RCC 7860 (cell line): ENCODE measurements at regions not wholly inside any gene's neighbourhood (a gene's known extent, or its start where the extent isn't known, plus 50 kb on each side); places are given as distances from the start of the nearest gene placed in this dataset.

ENCODE experiments used
- DNase-seq: peaks from one replicate; pipeline ENCODE4 v3.0.0-alpha.2; 2015; ENCODE audit warnings: low spot score
- FAIRE-seq: peaks from 2 replicates; lab custom pipeline; 2012; peaks lifted over from hg19 to GRCh38; lab: Jason Lieb, UNC

GRCh38 chr15:69529961-69530633 lies 77.5 kb downstream of the RPLP1 start:
- DNase-seq (no peak), FAIRE-seq (no peak)

GRCh38 chr15:69530991-69531664 lies 78.5 kb downstream of the RPLP1 start:
- DNase-seq (no peak), FAIRE-seq (no peak)

- no peak for FAIRE-seq
- DNase-seq: no peak
Measured at GRCh38 chr15:69531665-69532027, 79.0 kb downstream of the RPLP1 start.

GRCh38 chr15:69532066-69532465 lies 79.4 kb downstream of the RPLP1 start:
- FAIRE-seq: no peak
- DNase-seq: no peak

GRCh38 chr15:69532856-69533255 lies 80.2 kb downstream of the RPLP1 start:
- DNase-seq (no peak), FAIRE-seq (no peak)

- DNase-seq: no peak
- no peak for FAIRE-seq
Measured at GRCh38 chr15:69533522-69533921, 80.9 kb downstream of the RPLP1 start.

- FAIRE-seq (peak; percentile 55), DNase-seq (peak; percentile 39)
Measured at GRCh38 chr15:69535101-69535638, 82.6 kb downstream of the RPLP1 start.

GRCh38 chr15:69535998-69536397 lies 83.4 kb downstream of the RPLP1 start:
- DNase-seq: no peak
- FAIRE-seq: no peak

DNA sequence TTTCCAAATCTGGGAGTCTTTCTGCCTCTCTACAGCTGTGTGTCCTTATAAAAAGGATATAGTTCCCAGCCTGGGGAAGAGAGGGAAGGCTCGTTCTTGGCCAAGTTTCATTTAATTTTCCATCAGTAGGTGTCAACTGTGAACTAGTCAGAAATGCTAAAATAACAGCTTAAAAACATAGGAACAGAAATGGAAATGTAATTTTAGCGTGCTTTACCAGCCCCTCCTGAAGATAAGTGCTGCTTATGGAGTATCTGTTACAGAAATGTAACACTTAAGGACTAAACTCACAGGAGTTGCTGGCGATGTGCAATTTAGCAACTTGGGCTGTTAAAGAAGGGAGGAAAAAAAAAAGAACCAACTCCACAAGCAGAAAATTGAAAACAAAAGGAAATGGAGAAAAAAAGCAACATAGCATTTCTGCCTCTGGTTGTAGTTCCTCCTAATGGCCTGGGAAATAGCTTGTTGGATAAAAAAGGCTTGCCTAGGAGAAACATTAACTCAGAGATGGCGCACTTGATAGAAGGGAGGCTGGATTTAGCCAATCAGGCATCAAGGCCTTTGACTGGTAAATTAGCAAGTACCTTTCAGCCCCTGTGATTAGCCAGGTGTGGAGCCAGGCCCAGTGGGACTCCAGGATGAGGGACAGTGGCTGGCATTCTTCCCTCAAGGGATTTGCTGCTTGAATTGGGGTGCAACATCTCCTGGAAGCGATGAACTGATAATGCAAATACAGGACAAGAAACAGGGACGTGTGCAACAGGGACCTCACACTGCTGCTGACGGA lies 84.3 kb downstream of the RPLP1 start:
- FAIRE-seq (no peak), DNase-seq (no peak)

DNA sequence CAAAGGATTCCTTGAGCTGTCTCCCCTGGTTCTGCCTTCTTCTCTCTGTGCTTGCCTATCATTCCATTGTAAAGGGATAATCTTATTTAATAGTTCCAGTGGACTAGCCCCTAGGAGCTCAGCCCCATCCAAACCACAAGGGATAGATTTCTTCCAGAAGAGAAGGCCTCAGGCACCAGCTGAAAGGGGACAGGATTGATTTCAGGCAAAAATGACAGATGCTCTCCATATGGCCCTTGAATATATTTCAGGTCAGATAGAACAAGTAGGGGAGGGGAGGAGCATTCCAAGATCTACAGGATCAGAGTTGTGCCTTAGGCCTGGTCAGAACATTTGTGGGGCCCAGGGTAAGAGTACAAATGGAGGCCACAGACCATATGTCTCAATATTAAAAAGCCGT lies 85.3 kb downstream of the RPLP1 start:
- DNase-seq (no peak), FAIRE-seq (no peak)

DNA sequence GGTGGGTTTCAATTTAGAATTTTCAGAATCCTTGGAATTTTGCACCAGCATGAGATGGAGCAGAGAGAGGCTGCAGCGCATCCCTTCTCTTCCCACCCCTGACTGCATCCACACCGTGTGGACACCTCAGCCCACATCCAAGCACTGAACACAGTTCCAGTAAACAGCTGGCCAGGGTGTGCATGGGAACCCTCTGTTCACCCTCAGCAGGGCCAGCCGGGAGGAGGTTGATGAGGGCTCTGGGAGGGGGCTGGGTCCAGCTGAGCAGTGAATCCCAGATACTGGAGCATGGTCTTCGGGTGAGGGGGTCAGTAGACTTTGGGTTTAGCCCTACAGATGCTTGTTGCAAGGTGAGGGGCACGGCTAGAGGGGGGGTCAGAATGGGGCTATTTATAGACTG lies 85.8 kb downstream of the RPLP1 start:
- FAIRE-seq (no peak), DNase-seq (no peak)

DNA sequence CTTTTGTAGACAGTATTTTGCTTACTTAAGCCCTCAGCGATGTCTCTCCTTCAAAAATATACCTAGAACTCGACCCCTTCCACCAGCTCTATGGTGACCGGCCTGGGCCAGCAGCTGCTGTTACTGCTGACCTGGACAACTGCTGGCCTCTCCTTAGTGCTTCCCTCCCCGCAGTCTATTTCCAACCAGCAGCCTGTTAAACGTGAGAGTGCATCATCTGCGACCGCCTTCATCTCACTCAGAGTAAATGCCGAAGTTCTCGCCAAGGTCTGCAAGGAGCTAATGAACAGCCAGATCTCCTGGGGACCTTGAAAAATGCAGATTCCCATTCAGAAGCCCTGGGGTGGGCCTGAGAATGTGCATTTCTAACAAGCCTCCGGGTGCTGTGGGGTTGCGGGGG lies 86.7 kb downstream of the RPLP1 start:
- DNase-seq (no peak), FAIRE-seq (no peak)

DNA sequence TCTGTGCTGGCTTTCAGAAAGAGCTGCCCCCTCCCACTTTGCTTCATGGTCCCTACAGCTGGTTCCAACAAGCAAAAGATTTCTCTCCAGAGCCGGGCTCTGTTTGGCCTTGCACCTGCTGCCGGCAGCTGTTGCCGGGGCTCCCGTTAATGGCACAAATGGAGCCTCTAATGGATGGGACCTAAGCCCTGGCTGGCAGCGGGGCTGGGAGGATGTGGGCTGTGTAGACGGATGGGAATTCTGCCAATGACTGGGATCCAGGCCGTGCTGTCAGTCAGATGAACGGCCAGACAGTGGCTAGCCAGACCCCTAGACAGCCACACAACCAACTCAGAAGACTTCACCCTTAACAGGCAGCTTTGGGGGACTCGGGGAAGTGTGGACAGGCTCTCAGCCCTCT lies 88.0 kb downstream of the RPLP1 start:
- DNase-seq: no peak
- no peak for FAIRE-seq

DNA sequence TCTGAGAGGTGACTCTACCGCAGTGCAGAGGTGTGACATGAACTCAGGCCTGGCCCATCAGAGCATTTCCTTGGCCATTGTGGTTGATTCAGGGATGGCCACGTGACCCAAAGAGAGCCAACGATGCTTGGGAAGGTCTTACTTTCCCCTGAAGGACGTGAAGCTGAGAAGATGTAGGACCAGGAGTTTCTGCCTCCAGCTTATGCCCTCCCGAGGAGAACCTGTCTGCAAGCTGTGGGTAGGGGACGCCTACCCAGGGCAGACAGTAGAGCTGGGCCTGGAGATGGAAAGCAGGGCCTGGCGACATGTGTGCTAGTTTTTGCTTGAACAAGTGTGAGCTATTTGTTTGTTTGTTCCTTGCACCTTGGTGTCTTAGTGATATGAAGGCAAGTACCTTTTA lies 89.4 kb downstream of the RPLP1 start:
- no peak for DNase-seq
- FAIRE-seq: no peak

GRCh38 chr15:69543681-69544364 lies 91.2 kb downstream of the RPLP1 start:
- DNase-seq: no peak
- no peak for FAIRE-seq

- no peak for DNase-seq
- no peak for FAIRE-seq
Measured at GRCh38 chr15:69544365-69545113, 91.9 kb downstream of the RPLP1 start.

DNA sequence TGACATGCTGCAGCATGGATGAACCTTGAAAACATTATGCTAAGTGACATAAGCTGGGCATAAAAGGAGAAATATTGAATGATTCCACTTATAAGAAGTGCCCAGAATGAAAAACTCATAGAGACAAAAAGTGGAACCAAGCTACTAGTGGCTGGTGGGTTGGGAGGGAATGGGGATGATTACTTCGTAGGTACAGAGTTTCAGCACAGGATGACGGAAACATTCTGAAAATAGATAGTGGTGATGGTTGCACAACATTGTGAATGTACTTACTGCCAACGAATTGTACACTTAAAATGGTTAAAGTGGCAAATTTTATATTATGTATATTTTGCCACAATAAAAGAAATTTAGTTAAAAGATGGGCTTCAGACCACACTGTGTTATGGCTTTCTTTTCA lies 93.6 kb downstream of the RPLP1 start:
- FAIRE-seq: no peak
- DNase-seq: no peak

- no peak for DNase-seq
- no peak for FAIRE-seq
Measured at GRCh38 chr15:69548395-69549180, 96.0 kb downstream of the RPLP1 start.

GRCh38 chr15:69551391-69552056 lies 98.9 kb downstream of the RPLP1 start:
- FAIRE-seq (no peak), DNase-seq (no peak)
